Stimulated activated effector memory CD8-positive, alpha-beta T cell treated with anti-CD3 and anti-CD28 coated beads, Interleukin-12 subunit alpha, Interleukin-12 subunit beta, amount 100 ng/mL, for 72 hours (primary cell): ENCODE measurements at regions not wholly inside any gene's neighbourhood (a gene's known extent, or its start where the extent isn't known, plus 50 kb on each side); places are given as distances from the start of the nearest gene placed in this dataset.

ENCODE experiments used
- ATAC-seq: fragments of 150-1000 bp; cut with Tn5 transposase; 2 replicates; pipeline ENCODE4 v1.10.0; 2021
- DNase-seq, 2 donors: peaks; one replicate each; pipeline ENCODE4 v3.0.0; 2021 to 2022; ENCODE audit warnings: low spot score in 2 of 2
- H3K27ac Mint-ChIP-seq: one replicate; pipeline ENCODE4 v1.8.0; 2022; ENCODE audit warnings: mild to moderate bottlenecking, mixed read lengths
- H3K36me3 Mint-ChIP-seq: one replicate; pipeline ENCODE4 v1.8.0; 2022; ENCODE audit warnings: mild to moderate bottlenecking, mixed read lengths
- H3K4me1 Mint-ChIP-seq: one replicate; pipeline ENCODE4 v1.8.0; 2022; ENCODE audit warnings: mixed read lengths
- H3K4me3 Mint-ChIP-seq: one replicate; pipeline ENCODE4 v1.8.0; 2022; ENCODE audit warnings: mild to moderate bottlenecking, mixed read lengths
- H3K9me3 Mint-ChIP-seq: one replicate; pipeline ENCODE4 v1.8.0; 2022; ENCODE audit warnings: mixed read lengths

DNA sequence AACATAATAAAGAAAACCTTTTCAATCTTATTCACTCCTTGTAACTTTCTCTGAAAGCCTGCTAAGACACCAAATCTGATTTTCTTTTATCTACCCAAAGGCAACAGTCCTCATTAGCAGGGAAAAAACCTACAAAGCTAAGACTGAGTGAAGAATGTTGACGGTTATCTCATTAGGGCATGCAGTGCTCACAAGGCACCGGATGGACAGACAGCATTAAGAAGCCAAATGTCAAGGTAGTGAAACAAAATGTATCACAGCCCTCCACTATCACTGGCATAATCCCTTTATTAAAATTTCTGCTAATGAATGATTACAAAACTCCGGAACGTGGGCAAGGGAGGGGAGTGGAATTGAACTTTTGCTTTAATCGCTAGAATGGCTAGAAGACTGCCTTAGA, 442.8 kb downstream of the NEBL start:
- Mint-ChIP-seq H3K4me1 (no peaks in the 10 kb centered on the region), H3K27ac (no peak overlapping the region), H3K9me3 (peaks cover 11% of the 10 kb centered on the region), H3K4me3 (no peak overlapping the region), H3K36me3 (no peaks in the 10 kb centered on the region)
- no peak for ATAC-seq
- DNase-seq, result no peak

GRCh38 chr10:20446561-20447193, 450.4 kb downstream of the NEBL start:
- ATAC-seq (no peak), DNase-seq (no peak)
- H3K4me1 Mint-ChIP-seq, result no peaks in the 10 kb centered on the region
- no peak overlapping the region for H3K27ac Mint-ChIP-seq
- no peak overlapping the region for H3K4me3 Mint-ChIP-seq
- H3K9me3 Mint-ChIP-seq, result peaks cover 13% of the 10 kb centered on the region
- H3K36me3 Mint-ChIP-seq, result no peaks in the 10 kb centered on the region

DNA sequence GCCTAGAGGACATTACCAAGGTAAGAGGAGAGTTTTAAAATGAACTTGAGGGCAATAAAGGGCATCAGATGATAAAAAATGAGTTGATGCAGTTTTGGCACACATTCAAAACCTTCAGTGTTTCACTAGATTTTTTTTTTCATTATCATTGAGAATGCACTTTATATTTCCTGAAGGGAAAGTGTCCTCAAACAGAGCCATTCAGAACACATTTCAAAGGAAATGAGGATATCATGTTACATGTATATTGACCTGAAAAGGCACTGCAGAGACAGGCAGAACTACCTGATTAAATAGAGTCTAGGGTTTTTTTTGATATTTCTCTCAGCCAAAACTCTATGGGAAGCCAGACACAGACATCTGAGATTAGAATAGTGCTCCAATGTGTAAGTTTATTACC, 454.0 kb downstream of the NEBL start:
- Mint-ChIP-seq H3K4me3 (no peak overlapping the region), H3K9me3 (peaks cover 21% of the 10 kb centered on the region), H3K27ac (no peak overlapping the region), H3K36me3 (no peaks in the 10 kb centered on the region), H3K4me1 (no peaks in the 10 kb centered on the region)
- ATAC-seq (no peak), DNase-seq (no peak)

- peaks cover 15% of the 10 kb centered on the region for H3K9me3 Mint-ChIP-seq
- no peaks in the 10 kb centered on the region for H3K36me3 Mint-ChIP-seq
- ATAC-seq, result no peak
- no peak overlapping the region for H3K4me3 Mint-ChIP-seq
- no peaks in the 10 kb centered on the region for H3K4me1 Mint-ChIP-seq
- no peak overlapping the region for H3K27ac Mint-ChIP-seq
- DNase-seq, result no peak
Measured at GRCh38 chr10:20429742-20430141, 467.4 kb downstream of the NEBL start.

- Mint-ChIP-seq H3K36me3 (no peaks in the 10 kb centered on the region), H3K4me1 (no peaks in the 10 kb centered on the region), H3K9me3 (peaks cover 18% of the 10 kb centered on the region), H3K27ac (no peak overlapping the region), H3K4me3 (no peak overlapping the region)
- ATAC-seq, result no peak
- DNase-seq, result no peak
Measured at GRCh38 chr10:20427821-20428220, 469.3 kb downstream of the NEBL start.

- H3K4me3 Mint-ChIP-seq, result no peak overlapping the region
- no peaks in the 10 kb centered on the region for H3K36me3 Mint-ChIP-seq
- H3K4me1 Mint-ChIP-seq, result no peaks in the 10 kb centered on the region
- ATAC-seq (no peak), DNase-seq (no peak)
- peaks cover 6% of the 10 kb centered on the region for H3K9me3 Mint-ChIP-seq
- no peak overlapping the region for H3K27ac Mint-ChIP-seq
Measured at GRCh38 chr10:20418286-20418685, 478.8 kb downstream of the NEBL start.

DNA sequence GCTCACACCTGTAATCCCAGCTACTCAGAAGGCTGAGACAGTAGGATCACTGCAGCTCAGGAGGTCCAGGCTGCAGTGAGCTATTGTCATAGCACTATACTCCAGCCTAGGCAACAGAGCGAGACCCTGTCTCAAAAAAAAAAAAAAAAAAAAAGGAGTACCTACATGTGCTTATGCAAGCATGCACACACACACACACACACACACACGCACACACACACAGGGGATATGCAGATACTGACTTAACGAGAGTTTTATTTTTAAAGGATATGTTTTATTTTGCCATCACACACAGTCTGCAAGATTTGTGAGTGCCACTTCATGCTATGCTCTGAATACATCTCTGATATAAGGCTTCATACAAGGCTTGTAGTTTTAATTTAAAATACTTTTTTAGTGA, 479.3 kb downstream of the NEBL start:
- ATAC-seq (no peak), DNase-seq (no peak)
- Mint-ChIP-seq H3K4me3 (no peak overlapping the region), H3K9me3 (peaks cover 6% of the 10 kb centered on the region), H3K27ac (no peak overlapping the region), H3K36me3 (no peaks in the 10 kb centered on the region), H3K4me1 (no peaks in the 10 kb centered on the region)

DNA sequence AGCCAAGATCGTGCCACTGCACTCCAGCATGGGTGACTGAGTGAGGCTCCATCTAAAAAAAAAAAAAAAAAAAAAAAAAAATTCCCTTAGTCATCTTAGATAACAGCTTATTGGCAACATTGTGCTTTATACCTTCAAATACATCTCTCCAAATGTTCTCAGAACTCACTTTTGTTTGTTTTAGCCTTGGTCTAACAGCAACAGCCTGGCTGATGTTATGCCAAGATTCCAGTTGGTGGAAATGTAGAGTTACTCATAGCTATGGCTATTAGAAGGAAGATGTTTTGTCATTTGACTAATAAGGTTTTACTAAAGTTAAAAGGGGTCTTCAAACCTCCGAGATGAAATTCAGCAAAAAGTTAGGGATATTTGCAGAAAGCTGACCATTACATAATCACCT, 481.4 kb downstream of the NEBL start:
- ATAC-seq (no peak), DNase-seq (no peak)
- Mint-ChIP-seq H3K9me3 (no peaks in the 10 kb centered on the region), H3K4me1 (no peaks in the 10 kb centered on the region), H3K36me3 (no peaks in the 10 kb centered on the region), H3K27ac (no peak overlapping the region), H3K4me3 (no peak overlapping the region)

DNA sequence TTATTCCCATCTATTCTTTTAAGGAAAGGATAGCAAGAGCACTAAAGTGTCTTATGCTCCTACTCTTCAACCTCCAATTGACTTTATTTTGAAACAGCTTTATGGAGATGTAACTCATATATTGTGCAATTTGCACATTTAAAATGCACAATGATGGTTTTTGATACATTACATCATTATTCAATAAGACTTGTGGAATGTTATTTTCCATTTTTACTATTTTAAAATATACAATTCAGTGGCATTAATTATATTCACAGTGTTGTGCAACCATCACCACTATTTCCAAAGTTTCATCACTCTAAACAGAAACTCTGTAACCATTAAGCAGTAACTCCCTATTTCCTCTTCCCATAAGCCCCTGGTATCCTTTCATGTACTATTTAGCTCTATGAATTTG, 489.8 kb downstream of the NEBL start:
- Mint-ChIP-seq H3K4me3 (no peak overlapping the region), H3K27ac (no peak overlapping the region), H3K9me3 (peaks cover 17% of the 10 kb centered on the region), H3K4me1 (no peaks in the 10 kb centered on the region), H3K36me3 (no peaks in the 10 kb centered on the region)
- no peak for ATAC-seq
- no peak for DNase-seq

- no peak overlapping the region for H3K27ac Mint-ChIP-seq
- H3K4me3 Mint-ChIP-seq, result no peak overlapping the region
- H3K9me3 Mint-ChIP-seq, result peaks cover 17% of the 10 kb centered on the region
- no peak for ATAC-seq
- no peaks in the 10 kb centered on the region for H3K4me1 Mint-ChIP-seq
- no peak for DNase-seq
- H3K36me3 Mint-ChIP-seq, result no peaks in the 10 kb centered on the region
Measured at GRCh38 chr10:20406281-20407104, 490.6 kb downstream of the NEBL start.

DNA sequence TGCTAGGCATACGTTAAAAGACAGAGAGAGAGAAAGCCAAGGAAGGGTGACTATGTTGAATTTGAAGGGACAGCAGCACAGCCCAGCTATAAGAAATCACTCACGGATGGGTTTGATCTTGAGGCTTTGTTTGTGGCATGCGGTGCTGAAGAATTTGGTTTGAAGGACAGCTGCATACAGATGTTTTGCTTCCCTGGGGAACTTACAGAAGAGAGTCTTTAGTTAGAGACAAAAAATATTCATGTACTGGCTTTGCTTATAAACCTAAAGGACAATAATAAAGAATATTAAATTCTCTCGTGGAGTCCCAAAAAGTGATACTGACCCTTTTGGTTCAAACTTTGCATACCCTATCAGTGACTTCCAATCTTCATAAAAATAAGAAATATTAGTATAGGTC, 491.4 kb downstream of the NEBL start:
- H3K36me3 Mint-ChIP-seq, result no peaks in the 10 kb centered on the region

GRCh38 chr10:20405050-20405449, 492.1 kb downstream of the NEBL start:
- Mint-ChIP-seq H3K4me3 (no peak overlapping the region), H3K27ac (no peak overlapping the region), H3K36me3 (no peaks in the 10 kb centered on the region), H3K4me1 (no peaks in the 10 kb centered on the region), H3K9me3 (peaks cover 17% of the 10 kb centered on the region)
- ATAC-seq (no peak), DNase-seq (no peak)

More for the DNA sequence above, 491.4 kb downstream of the NEBL start:
- DNase-seq (no peak), ATAC-seq (no peak)
- no peaks in the 10 kb centered on the region for H3K4me1 Mint-ChIP-seq
- peaks cover 17% of the 10 kb centered on the region for H3K9me3 Mint-ChIP-seq
- H3K4me3 Mint-ChIP-seq, result no peak overlapping the region
- H3K27ac Mint-ChIP-seq, result no peak overlapping the region

DNA sequence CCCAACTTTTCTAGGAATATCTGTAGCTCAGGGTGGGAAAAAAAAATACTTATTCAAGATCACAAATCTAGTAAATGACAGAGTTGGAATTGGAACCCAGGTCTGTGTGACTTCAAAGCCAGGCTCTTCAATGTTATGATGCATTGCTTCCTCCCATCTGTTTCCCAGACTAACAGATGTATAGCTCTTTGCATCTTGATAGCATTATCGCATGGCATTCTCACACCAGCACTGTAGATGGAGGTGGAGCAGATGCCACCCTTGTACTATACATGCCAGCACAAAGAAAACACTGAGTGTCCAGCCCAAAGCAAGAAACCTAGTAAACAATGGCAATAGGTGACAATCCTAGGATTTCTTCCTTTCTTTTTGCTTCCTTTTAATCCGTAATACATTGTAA, 497.3 kb downstream of the NEBL start:
- no peak overlapping the region for H3K4me3 Mint-ChIP-seq
- no peak overlapping the region for H3K27ac Mint-ChIP-seq
- ATAC-seq (no peak), DNase-seq (no peak)
- no peaks in the 10 kb centered on the region for H3K4me1 Mint-ChIP-seq
- no peaks in the 10 kb centered on the region for H3K36me3 Mint-ChIP-seq
- peaks cover 16% of the 10 kb centered on the region for H3K9me3 Mint-ChIP-seq

DNA sequence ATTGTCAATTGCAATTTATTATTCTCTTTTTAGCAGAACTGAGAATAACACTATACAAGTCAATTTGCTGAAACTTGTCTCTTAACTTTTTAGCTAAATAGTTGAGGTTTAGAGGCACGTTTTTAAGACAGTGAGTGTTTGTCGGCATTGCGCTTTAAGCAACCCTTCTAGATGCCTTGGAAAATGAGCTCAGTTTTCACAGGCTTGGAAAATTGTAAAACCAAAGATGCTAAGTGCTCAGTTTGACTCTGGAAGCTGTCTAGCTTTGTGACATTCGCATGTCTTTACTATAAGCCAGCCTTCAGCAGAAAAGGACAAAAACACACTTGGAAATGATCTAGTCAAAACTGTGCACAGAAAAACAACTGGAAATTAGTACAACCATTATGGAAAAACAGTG, 500.4 kb downstream of the NEBL start:
- H3K36me3 Mint-ChIP-seq, result no peaks in the 10 kb centered on the region
- DNase-seq (no peak), ATAC-seq (no peak)
- H3K27ac Mint-ChIP-seq, result no peak overlapping the region
- H3K4me3 Mint-ChIP-seq, result no peak overlapping the region
- no peaks in the 10 kb centered on the region for H3K4me1 Mint-ChIP-seq
- H3K9me3 Mint-ChIP-seq, result peaks cover 14% of the 10 kb centered on the region

GRCh38 chr10:20396205-20396604, 500.9 kb downstream of the NEBL start:
- peaks cover 14% of the 10 kb centered on the region for H3K9me3 Mint-ChIP-seq
- no peak overlapping the region for H3K4me3 Mint-ChIP-seq
- ATAC-seq (no peak), DNase-seq (no peak)
- no peaks in the 10 kb centered on the region for H3K36me3 Mint-ChIP-seq
- no peaks in the 10 kb centered on the region for H3K4me1 Mint-ChIP-seq
- H3K27ac Mint-ChIP-seq, result no peak overlapping the region

DNA sequence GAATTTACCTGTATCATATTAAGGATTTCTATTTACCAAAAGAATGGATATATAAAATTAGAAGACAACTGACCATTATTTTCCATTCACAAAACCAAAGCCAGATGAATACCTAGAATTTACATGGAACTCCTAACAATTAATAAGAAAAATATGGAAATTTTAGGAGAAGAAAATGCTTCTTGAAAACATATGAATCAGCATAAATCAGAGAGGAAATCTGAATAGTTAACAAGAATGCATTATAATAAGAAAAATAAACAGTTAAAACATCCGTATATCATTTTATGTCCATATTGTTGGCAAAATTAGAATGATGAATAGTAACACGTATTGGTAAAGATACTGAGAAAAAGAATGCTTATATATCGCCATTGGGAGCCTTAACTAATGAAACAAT, 505.5 kb downstream of the NEBL start:
- H3K9me3 Mint-ChIP-seq, result peaks cover 17% of the 10 kb centered on the region

More for the DNA sequence above, 505.5 kb downstream of the NEBL start:
- ATAC-seq (no peak), DNase-seq (no peak)
- Mint-ChIP-seq H3K4me3 (no peak overlapping the region), H3K4me1 (no peaks in the 10 kb centered on the region), H3K27ac (no peak overlapping the region), H3K36me3 (no peaks in the 10 kb centered on the region)
